ENCODE measurements at regions not wholly inside any gene's neighbourhood (a gene's known extent, or its start where the extent isn't known, plus 50 kb on each side); places are given as distances from the start of the nearest gene placed in this dataset.

GRCh38 chr19:27793644-27794493 is 1419.1 kb downstream of the UQCRFS1 start:
- TF ChIP-seq POLR2A (IDR thresholded peaks at IDR 0.05), result peak; percentile 54
- TF ChIP-seq, protein P1, sequence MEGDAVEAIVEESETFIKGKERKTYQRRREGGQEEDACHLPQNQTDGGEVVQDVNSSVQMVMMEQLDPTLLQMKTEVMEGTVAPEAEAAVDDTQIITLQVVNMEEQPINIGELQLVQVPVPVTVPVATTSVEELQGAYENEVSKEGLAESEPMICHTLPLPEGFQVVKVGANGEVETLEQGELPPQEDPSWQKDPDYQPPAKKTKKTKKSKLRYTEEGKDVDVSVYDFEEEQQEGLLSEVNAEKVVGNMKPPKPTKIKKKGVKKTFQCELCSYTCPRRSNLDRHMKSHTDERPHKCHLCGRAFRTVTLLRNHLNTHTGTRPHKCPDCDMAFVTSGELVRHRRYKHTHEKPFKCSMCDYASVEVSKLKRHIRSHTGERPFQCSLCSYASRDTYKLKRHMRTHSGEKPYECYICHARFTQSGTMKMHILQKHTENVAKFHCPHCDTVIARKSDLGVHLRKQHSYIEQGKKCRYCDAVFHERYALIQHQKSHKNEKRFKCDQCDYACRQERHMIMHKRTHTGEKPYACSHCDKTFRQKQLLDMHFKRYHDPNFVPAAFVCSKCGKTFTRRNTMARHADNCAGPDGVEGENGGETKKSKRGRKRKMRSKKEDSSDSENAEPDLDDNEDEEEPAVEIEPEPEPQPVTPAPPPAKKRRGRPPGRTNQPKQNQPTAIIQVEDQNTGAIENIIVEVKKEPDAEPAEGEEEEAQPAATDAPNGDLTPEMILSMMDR (IDR thresholded peaks at IDR 0.05), result no peak
